ENCODE measurements at regions not wholly inside any gene's neighbourhood (a gene's known extent, or its start where the extent isn't known, plus 50 kb on each side); places are given as distances from the start of the nearest gene placed in this dataset.

DNA sequence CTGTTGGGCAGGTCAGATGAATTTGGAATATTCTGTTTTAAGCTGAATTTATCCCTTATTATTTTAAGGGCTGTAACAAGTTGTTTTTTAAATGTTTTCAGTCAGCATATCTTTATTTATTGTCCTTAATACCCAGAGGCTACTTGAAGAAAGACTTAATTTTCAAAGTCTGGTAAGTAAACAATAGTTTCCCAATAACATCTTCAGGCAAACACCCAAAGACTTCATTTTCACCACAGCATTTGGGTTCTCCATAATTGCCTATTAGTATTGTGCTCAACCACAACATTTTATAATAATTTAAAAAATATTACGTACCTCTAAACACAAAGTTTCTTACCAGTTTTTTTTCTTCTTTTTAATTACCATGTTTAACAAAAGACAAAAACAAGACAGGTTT is 60.0 kb upstream of the MKLN1 start:
- TF ChIP-seq, protein P1, sequence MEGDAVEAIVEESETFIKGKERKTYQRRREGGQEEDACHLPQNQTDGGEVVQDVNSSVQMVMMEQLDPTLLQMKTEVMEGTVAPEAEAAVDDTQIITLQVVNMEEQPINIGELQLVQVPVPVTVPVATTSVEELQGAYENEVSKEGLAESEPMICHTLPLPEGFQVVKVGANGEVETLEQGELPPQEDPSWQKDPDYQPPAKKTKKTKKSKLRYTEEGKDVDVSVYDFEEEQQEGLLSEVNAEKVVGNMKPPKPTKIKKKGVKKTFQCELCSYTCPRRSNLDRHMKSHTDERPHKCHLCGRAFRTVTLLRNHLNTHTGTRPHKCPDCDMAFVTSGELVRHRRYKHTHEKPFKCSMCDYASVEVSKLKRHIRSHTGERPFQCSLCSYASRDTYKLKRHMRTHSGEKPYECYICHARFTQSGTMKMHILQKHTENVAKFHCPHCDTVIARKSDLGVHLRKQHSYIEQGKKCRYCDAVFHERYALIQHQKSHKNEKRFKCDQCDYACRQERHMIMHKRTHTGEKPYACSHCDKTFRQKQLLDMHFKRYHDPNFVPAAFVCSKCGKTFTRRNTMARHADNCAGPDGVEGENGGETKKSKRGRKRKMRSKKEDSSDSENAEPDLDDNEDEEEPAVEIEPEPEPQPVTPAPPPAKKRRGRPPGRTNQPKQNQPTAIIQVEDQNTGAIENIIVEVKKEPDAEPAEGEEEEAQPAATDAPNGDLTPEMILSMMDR (IDR thresholded peaks at IDR 0.05), result no peak
- TF ChIP-seq POLR2A (IDR thresholded peaks at IDR 0.05), result no peak
